ENCODE measurements at regions not wholly inside any gene's neighbourhood (a gene's known extent, or its start where the extent isn't known, plus 50 kb on each side); places are given as distances from the start of the nearest gene placed in this dataset.
A peak's percentile ranks its signal among the peaks of the same experiment; 100 is the strongest.

DNA sequence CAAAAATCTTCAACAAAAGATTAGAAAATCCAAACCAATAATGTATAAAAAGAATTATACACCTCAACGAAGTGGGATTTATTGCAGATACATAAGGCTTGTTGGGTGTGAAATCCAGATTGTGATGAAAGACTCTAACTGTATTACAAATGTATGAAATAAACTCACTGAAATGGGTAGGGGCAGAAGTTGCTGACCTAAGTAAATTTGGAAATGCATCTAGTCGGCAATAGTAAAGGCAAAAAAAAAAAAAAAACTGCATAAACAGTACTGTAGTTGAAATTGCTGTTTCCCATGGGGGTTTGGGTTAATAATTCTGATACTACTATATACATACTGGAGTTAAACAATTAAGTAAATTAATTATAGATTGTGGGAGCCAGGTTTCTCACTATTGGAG is 130.7 kb upstream of the MAGEB18 start:
- intact Hi-C loops (cut with micrococcal nuclease) (no loop called here), dilution Hi-C loops (cut with HindIII; ENCODE audit: low sequenced_read_pairs, unreplicated experiment) (no loop called here), in situ Hi-C loops (cut with MboI; ENCODE audit: low sequenced_read_pairs) (no loop called here)
- Histone ChIP-seq H2BK120ac (ENCODE audit: low read depth, low read length) (no peak overlapping the region), H4K20me1 (ENCODE audit: insufficient read depth, low read length) (no peaks in the 10 kb centered on the region), H2BK15ac (ENCODE audit: low read depth, low read length) (no peak overlapping the region), H4K8ac (ENCODE audit: low read depth in 2 of 2, low read length in 2 of 2) (no peak overlapping the region), H3K4me3 (ENCODE audit: insufficient read depth, low read depth, low read length) (no peak overlapping the region), H3K4me2 (ENCODE audit: low read depth, low read length) (no peak overlapping the region), H3K79me1 (ENCODE audit: low read depth in 1 of 2, low read length in 2 of 2) (no peaks in the 10 kb centered on the region), H3K36me3 (ENCODE audit: control insufficient read depth, insufficient read depth, low read length) (no peaks in the 10 kb centered on the region), H2BK5ac (ENCODE audit: low read depth, low read length, poor library complexity, severe bottlenecking) (no peak overlapping the region), H3K4me1 (ENCODE audit: control insufficient read depth, insufficient read depth, low read length) (no peaks in the 10 kb centered on the region), H4K91ac (ENCODE audit: insufficient read depth, low read depth, low read length) (no peak overlapping the region), H2AFZ (replicated peaks; ENCODE audit: low read length, poor library complexity) (no peak overlapping the region), H3K9me3 (ENCODE audit: control insufficient read depth, insufficient read depth, low read length) (peaks cover 5% of the 10 kb centered on the region; the same call in 1 of the 2 replicates), H3K9me1 (ENCODE audit: insufficient read depth, low read length) (no peaks in the 10 kb centered on the region), H3K27ac (ENCODE audit: insufficient read depth, low read length) (no peak overlapping the region), H3K18ac (ENCODE audit: low read depth, low read length) (no peak overlapping the region), H3K27me3 (ENCODE audit: control insufficient read depth, insufficient read depth, low read length) (no peaks in the 10 kb centered on the region), H2BK20ac (ENCODE audit: low read depth, low read length) (no peak overlapping the region), H3K56ac (ENCODE audit: extremely low read depth, insufficient read depth, low read length) (no peak overlapping the region), H2AK5ac (ENCODE audit: low read depth, low read length) (no peak overlapping the region), H3K9ac (ENCODE audit: low read depth, low read length) (no peak overlapping the region), H3K14ac (replicated peaks; ENCODE audit: low read depth, low read length) (no peak overlapping the region), H2AK9ac (replicated peaks; ENCODE audit: low read depth, low read length, poor library complexity) (no peak overlapping the region), H4K5ac (ENCODE audit: low read depth, low read length) (no peak overlapping the region), H3K23ac (ENCODE audit: low read depth, low read length) (no peak overlapping the region), H3K4ac (ENCODE audit: low read depth, low read length) (no peak overlapping the region)
- no CpG with 5 or more reads among the region's 2 CpGs for WGBS, 2 experiments (ENCODE audit: extremely low coverage in 2 of 2, insufficient read length in 1 of 2)
- no TSS peak for BruUV-seq (replicated peaks)
- ATAC-seq (ENCODE audit: low read depth) (no peak), DNase-seq (no peak)
- TF ChIP-seq MAFK (IDR thresholded peaks at IDR 0.05; ENCODE audit: low read depth, low read length) (peak; percentile 75), BHLHE40 (IDR thresholded peaks at IDR 0.05; ENCODE audit: low read depth, low read length) (no peak), CEBPB (IDR thresholded peaks at IDR 0.05; ENCODE audit: low read depth, low read length) (no peak), RCOR1 (IDR thresholded peaks at IDR 0.05; ENCODE audit: insufficient replicate concordance, low read length) (no peak), NFE2L2 (IDR thresholded peaks at IDR 0.05; ENCODE audit: low read depth, low read length) (no peak), FOS (IDR thresholded peaks at IDR 0.05; ENCODE audit: low read depth, low read length) (no peak)
- TF ChIP-seq, protein P1, sequence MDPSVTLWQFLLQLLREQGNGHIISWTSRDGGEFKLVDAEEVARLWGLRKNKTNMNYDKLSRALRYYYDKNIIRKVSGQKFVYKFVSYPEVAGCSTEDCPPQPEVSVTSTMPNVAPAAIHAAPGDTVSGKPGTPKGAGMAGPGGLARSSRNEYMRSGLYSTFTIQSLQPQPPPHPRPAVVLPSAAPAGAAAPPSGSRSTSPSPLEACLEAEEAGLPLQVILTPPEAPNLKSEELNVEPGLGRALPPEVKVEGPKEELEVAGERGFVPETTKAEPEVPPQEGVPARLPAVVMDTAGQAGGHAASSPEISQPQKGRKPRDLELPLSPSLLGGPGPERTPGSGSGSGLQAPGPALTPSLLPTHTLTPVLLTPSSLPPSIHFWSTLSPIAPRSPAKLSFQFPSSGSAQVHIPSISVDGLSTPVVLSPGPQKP (IDR thresholded peaks at IDR 0.05; ENCODE audit: borderline replicate concordance, low read depth, low read length): no peak
- ChIA-PET POLR2A (ENCODE audit: unreplicated experiment) (no interaction called here), CTCF (no interaction called here)

Measured in IMR-90 (cell line).